ENCODE measurements at regions not wholly inside any gene's neighbourhood (a gene's known extent, or its start where the extent isn't known, plus 50 kb on each side); places are given as distances from the start of the nearest gene placed in this dataset.

DNA sequence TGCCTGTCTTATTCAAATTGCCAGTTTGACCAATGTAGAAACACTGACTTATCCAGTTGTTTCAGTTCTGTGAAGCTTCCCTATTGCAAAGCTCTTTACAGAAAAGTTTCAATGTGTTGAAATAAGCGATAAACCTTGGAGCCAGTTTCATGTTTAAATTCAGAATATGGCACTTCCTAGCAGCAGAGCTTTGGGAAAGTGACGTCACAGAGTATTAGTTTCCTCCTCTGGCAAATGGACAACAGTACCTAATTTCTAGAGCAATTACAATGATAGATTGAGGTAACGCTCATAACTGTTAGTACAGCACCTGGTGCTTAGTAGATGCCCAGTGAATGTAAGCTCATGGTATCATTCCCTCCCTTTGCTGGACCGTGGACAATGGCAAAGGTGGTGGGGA lies 527.5 kb upstream of the DAB1 start:
- Histone ChIP-seq H3K4me1 (ENCODE audit: insufficient read depth, poor library complexity, severe bottlenecking) (no peaks in the 10 kb centered on the region), H3K27me3 (ENCODE audit: insufficient read depth, poor library complexity, severe bottlenecking) (no peaks in the 10 kb centered on the region), H3K4me3 (ENCODE audit: severe bottlenecking) (no peak overlapping the region), H3K27ac (ENCODE audit: poor library complexity, severe bottlenecking) (no peak overlapping the region), H3K36me3 (ENCODE audit: low read depth) (no peaks in the 10 kb centered on the region), H3K9me3 (ENCODE audit: severe bottlenecking) (no peaks in the 10 kb centered on the region)
- TF ChIP-seq, protein P1, sequence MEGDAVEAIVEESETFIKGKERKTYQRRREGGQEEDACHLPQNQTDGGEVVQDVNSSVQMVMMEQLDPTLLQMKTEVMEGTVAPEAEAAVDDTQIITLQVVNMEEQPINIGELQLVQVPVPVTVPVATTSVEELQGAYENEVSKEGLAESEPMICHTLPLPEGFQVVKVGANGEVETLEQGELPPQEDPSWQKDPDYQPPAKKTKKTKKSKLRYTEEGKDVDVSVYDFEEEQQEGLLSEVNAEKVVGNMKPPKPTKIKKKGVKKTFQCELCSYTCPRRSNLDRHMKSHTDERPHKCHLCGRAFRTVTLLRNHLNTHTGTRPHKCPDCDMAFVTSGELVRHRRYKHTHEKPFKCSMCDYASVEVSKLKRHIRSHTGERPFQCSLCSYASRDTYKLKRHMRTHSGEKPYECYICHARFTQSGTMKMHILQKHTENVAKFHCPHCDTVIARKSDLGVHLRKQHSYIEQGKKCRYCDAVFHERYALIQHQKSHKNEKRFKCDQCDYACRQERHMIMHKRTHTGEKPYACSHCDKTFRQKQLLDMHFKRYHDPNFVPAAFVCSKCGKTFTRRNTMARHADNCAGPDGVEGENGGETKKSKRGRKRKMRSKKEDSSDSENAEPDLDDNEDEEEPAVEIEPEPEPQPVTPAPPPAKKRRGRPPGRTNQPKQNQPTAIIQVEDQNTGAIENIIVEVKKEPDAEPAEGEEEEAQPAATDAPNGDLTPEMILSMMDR (IDR thresholded peaks at IDR 0.05; ENCODE audit: poor library complexity, severe bottlenecking) = no peak
- DNase-seq (ENCODE audit: low spot score) (no peak), ATAC-seq (ENCODE audit: low read depth) (no peak)

DNA sequence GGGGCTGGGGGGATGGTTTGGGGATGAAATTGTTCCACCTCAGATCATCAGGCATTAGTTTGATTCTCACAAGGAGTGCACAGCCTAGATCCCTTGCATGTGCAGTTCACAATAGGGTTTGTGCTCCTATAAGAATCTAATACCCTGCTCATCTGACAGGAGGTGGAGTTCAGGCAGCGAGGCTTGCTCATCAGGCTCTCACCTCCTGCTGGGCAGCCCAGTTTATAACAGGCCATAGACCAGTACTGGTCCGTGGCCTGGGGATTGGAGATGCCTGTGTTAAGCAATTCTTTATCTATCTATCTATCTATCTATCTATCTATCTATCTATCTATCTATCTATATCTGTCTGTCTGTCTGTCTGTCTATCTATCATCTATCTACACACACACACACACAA lies 525.3 kb upstream of the DAB1 start:
- no peaks in the 10 kb centered on the region for H3K4me1 ChIP-seq (ENCODE audit: insufficient read depth, poor library complexity, severe bottlenecking)
- DNase-seq (ENCODE audit: low spot score) (no peak), ATAC-seq (ENCODE audit: low read depth) (no peak)
- TF ChIP-seq, protein P1 (IDR thresholded peaks at IDR 0.05; ENCODE audit: poor library complexity, severe bottlenecking) = no peak
- H3K36me3 ChIP-seq (ENCODE audit: low read depth) = no peaks in the 10 kb centered on the region
- H3K27me3 ChIP-seq (ENCODE audit: insufficient read depth, poor library complexity, severe bottlenecking) = no peaks in the 10 kb centered on the region
- H3K4me3 ChIP-seq (ENCODE audit: severe bottlenecking) = no peak overlapping the region
- no peaks in the 10 kb centered on the region for H3K9me3 ChIP-seq (ENCODE audit: severe bottlenecking)
- H3K27ac ChIP-seq (ENCODE audit: poor library complexity, severe bottlenecking) = no peak overlapping the region

DNA sequence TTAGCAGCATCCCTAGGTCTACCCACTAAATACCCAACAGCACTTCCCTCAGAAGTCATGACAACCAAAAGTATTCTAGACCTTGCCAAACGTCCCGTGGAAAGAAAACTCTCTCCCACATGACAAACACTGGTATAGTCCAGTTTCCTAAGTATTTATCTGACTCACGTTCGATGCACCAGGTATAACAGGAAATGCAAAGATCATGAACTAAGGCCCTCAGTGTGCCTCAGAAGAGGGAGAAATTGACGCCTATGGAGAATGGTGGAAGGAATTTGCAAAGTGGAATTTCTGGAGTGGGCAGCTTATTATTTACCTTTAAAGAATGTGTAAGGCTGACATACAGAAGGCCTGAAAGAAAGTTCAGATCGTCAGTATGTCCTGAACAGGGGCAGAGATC lies 523.6 kb upstream of the DAB1 start:
- H3K4me1 ChIP-seq (ENCODE audit: insufficient read depth, poor library complexity, severe bottlenecking) = no peaks in the 10 kb centered on the region
- DNase-seq (ENCODE audit: low spot score) (no peak), ATAC-seq (ENCODE audit: low read depth) (no peak)
- H3K4me3 ChIP-seq (ENCODE audit: severe bottlenecking) = no peak overlapping the region
- no peaks in the 10 kb centered on the region for H3K36me3 ChIP-seq (ENCODE audit: low read depth)
- H3K27ac ChIP-seq (ENCODE audit: poor library complexity, severe bottlenecking) = no peak overlapping the region
- TF ChIP-seq, protein P1 (IDR thresholded peaks at IDR 0.05; ENCODE audit: poor library complexity, severe bottlenecking) = no peak
- H3K27me3 ChIP-seq (ENCODE audit: insufficient read depth, poor library complexity, severe bottlenecking) = no peaks in the 10 kb centered on the region
- H3K9me3 ChIP-seq (ENCODE audit: severe bottlenecking) = peaks cover 1% of the 10 kb centered on the region

DNA sequence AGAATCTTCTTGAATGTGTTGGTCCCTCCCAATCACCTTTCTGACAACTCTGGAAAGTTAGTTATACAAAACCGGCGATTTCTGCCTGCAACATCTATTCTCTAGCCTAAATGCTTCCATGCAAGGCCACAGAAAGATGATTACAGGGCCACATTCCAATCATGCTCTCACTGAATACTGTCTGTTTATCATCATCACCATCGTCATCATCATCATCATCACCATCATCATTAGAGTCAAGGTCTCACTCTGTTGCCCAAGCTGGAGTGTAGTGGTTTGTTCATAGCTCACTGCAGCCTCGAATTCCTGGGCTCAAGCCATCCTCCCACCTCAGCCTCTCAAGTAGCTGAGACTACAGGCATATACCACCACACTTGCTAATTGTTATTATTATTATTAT lies 521.2 kb upstream of the DAB1 start:
- DNase-seq (ENCODE audit: low spot score) = no peak
- Histone ChIP-seq H3K27me3 (ENCODE audit: insufficient read depth, poor library complexity, severe bottlenecking) (no peaks in the 10 kb centered on the region), H3K4me3 (ENCODE audit: severe bottlenecking) (no peak overlapping the region), H3K4me1 (ENCODE audit: insufficient read depth, poor library complexity, severe bottlenecking) (no peaks in the 10 kb centered on the region), H3K9me3 (ENCODE audit: severe bottlenecking) (peaks cover 2% of the 10 kb centered on the region), H3K27ac (ENCODE audit: poor library complexity, severe bottlenecking) (no peak overlapping the region), H3K36me3 (ENCODE audit: low read depth) (no peaks in the 10 kb centered on the region)
- no peak for ATAC-seq (ENCODE audit: low read depth)
- TF ChIP-seq, protein P1 (IDR thresholded peaks at IDR 0.05; ENCODE audit: poor library complexity, severe bottlenecking) = no peak

DNA sequence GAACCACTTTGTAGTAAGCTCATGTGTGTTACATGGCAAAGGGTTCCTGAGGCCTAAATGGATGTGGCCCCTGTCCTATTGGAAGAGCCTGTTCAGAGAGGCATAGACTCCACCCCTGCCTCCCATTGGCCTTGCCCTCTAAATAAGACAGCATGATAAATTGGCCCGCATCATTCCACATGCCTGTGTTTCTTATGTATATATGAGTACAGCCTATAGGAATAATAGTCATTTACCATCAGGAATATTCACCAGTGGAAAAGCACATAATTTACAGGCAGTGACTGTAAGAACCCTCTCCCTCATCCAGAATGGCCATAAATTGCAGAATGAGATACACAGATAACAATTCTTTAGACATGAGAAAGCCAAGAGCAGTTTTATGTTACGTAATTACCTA lies 519.5 kb upstream of the DAB1 start:
- DNase-seq (ENCODE audit: low spot score) (no peak), ATAC-seq (ENCODE audit: low read depth) (no peak)
- no peaks in the 10 kb centered on the region for H3K4me1 ChIP-seq (ENCODE audit: insufficient read depth, poor library complexity, severe bottlenecking)
- H3K9me3 ChIP-seq (ENCODE audit: severe bottlenecking) = peaks cover 2% of the 10 kb centered on the region
- TF ChIP-seq, protein P1 (IDR thresholded peaks at IDR 0.05; ENCODE audit: poor library complexity, severe bottlenecking) = no peak
- no peaks in the 10 kb centered on the region for H3K36me3 ChIP-seq (ENCODE audit: low read depth)
- no peak overlapping the region for H3K4me3 ChIP-seq (ENCODE audit: severe bottlenecking)
- H3K27me3 ChIP-seq (ENCODE audit: insufficient read depth, poor library complexity, severe bottlenecking) = no peaks in the 10 kb centered on the region
- H3K27ac ChIP-seq (ENCODE audit: poor library complexity, severe bottlenecking) = no peak overlapping the region
